ENCODE measurements at regions not wholly inside any gene's neighbourhood (a gene's known extent, or its start where the extent isn't known, plus 50 kb on each side); places are given as distances from the start of the nearest gene placed in this dataset.
"Not testable (repeated sequence)": the region's sequence is repeated elsewhere in the genome, so short reads cannot be mapped to it uniquely, and the experiment has no call there.

DNA sequence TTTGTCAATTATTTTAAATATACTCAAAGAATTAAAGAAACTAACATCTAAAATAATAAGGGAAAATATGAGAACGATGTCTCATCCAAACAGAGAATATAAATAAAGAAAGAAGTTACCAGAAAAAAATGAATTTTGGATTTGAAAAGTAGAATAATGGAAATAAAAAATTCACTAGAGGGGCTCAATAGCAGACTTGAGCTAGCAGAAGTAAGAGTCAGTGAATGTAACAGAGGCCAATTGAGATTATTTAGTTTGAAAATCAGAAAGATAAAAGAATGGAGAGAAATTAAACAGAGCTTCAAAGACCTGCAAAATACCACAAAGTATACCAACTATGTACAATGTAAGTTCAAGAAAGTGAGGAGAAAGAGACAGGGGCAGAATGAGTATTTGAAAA is 333.6 kb downstream of the GPD2 start:
- CTCF ChIA-PET = interaction anchor here (1.0 kb wide), 1 partner anchor 18 kb away, joined by 3 read pairs; no protein-coding TSS in a partner anchor
- POLR2A ChIA-PET = no interaction called here
- DNase-seq (ENCODE audit: extremely low spot score) = no peak
- TF ChIP-seq CTCF (IDR thresholded peaks at IDR 0.05; ENCODE audit: control extremely low read depth, extremely low read depth, low read depth, missing control alignments) = no peak

DNA sequence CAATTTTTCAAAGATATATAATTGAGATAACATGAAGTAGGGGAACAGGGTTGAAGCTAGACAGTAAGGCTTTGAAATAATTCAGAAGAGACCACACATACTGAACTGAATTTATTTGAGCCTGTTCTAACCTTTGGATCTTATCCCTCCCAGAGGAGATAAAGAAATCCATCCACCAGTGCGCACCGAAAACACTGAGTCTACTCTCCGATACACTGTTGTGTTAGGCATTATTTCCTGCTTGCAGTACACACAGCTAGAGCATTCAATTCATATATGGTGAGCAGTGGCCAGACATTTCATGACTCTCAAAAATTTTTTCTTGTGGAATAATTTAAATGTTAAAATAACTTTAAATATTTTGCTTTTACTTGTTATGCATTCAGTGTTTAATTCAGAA is 342.7 kb downstream of the GPD2 start:
- no peak for TF ChIP-seq CTCF (IDR thresholded peaks at IDR 0.05; ENCODE audit: control extremely low read depth, extremely low read depth, low read depth, missing control alignments)
- POLR2A ChIA-PET = no interaction called here
- CTCF ChIA-PET = no interaction called here
- no peak for DNase-seq (ENCODE audit: extremely low spot score)

DNA sequence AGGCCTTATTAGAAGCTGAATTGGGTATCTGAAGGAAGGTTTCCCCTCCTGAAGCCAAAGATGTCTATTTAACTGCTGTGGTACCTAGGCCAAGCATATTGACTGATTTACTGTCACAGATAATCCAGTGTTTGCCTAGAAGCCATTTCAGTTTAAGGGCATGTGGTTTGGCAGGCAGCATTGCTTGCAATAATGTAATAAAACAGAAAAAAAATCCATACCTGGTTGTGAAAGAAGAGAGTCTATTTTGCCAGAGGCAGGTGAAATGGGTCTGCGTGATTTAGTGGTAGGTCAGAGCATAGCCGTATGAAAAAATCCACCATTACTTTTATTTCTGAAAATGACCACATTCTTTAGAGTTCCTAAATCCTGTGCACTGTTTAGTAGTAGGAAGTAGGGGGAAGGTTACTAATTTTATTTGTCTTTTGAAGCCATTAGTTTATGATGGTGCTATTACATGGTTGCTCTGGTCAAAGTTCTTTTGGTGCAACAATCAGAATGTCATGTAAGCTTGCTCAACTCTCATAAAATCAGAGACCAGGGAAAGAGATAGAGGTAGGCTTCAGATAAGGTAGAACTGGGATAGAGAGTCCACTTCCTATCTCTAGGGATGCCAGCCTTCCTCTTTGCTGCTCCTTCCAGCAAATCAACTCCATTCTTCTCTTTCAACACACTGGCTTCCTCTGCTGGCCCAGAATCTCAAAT is 343.4 kb downstream of the GPD2 start:
- CTCF ChIA-PET = no interaction called here
- no peak for TF ChIP-seq CTCF (IDR thresholded peaks at IDR 0.05; ENCODE audit: control extremely low read depth, extremely low read depth, low read depth, missing control alignments)
- POLR2A ChIA-PET = no interaction called here
- no peak for DNase-seq (ENCODE audit: extremely low spot score)

GRCh38 chr2:156781677-156782076 is 345.5 kb downstream of the GPD2 start:
- POLR2A ChIA-PET; CTCF ChIA-PET; DNase-seq (ENCODE audit: extremely low spot score): not testable (repeated sequence)

DNA sequence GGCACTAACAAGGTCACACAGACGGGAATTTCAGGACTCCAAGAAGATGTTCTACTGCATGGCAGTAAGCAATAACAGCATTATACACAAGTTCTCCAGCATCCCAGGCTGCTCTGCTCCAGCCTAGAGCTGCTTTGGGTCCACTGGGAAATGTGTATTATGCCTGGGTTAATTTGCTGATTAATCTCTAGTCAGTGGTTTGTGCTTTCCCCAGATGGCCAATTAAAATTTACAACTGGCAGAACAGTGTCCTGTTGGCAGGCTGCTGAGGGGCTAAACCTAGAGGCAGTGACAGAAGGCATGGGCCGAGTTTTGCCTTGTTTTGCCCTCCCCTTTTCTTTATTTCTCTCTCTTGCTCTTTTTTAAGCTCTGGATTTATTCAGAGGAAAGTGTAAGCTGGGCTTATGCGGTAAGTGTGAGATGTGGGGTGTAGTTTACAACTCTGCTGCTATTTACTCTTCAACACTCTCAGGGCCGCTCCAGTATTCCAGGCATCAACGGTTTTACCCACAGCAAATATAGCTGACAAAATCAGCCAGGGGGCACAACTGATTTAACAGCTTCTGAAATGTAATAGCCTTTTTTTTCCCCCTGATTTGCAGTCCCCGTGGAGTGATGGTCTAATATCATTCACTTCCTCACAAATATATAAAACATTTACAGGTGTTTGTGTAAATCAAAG is 348.0 kb downstream of the GPD2 start:
- ChIA-PET POLR2A (no interaction called here), CTCF (interaction anchor here (1.4 kb wide), 1 partner anchor 23 kb away, joined by 3 read pairs; no protein-coding TSS in a partner anchor)
- no peak for DNase-seq (ENCODE audit: extremely low spot score)

GRCh38 chr2:156787517-156787916 is 351.3 kb downstream of the GPD2 start:
- no peak for TF ChIP-seq CTCF (IDR thresholded peaks at IDR 0.05; ENCODE audit: control extremely low read depth, extremely low read depth, low read depth, missing control alignments)
- no peak for DNase-seq (ENCODE audit: extremely low spot score)
- ChIA-PET POLR2A (no interaction called here), CTCF (interaction anchor here (0.8 kb wide), 1 partner anchor 24 kb away, joined by 3 read pairs; no protein-coding TSS in a partner anchor)

More for the DNA sequence above, 348.0 kb downstream of the GPD2 start:
- no peak for TF ChIP-seq CTCF (IDR thresholded peaks at IDR 0.05; ENCODE audit: control extremely low read depth, extremely low read depth, low read depth, missing control alignments)

DNA sequence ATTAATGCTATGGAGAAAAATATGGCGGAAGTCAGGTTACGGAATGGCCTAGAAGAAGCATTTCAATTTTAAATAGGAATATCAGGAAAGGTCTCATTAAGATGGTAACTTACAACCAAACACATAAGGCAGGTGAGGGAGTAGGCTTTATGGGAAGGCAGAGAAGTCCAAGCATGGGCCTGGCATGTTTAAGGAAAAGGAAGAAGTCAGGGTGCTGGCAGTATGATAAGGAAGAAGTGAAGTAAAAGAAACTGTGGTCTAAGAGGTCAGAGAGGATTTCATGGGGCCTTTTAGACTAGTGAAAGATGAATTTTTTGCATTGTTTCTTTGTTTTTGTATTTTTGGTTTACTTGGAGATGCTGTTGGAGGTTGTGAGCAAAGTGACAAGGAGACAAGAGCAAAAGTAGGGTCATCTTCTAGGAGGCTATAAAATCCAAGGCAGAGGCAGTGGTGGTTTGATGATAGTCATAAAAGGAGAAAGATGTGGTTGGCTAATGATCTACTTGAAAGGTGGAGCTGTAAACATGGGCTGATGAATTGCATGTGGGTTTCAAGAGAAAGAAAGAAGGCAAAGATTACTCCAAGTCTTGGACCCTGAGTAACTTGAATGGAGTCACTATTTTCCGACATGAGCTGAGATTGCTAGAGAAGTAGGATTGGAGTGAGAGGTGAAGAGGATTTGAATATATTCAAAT is 354.3 kb downstream of the GPD2 start:
- DNase-seq (ENCODE audit: extremely low spot score) = no peak
- CTCF ChIA-PET = interaction anchor here (1.0 to 1.1 kb wide), 2 partner anchors 10 to 12 kb away, joined by 4 read pairs; no protein-coding TSS in a partner anchor
- no peak for TF ChIP-seq CTCF (IDR thresholded peaks at IDR 0.05; ENCODE audit: control extremely low read depth, extremely low read depth, low read depth, missing control alignments)
- POLR2A ChIA-PET = no interaction called here
